Loucy (cell line): ENCODE measurements at regions not wholly inside any gene's neighbourhood (a gene's known extent, or its start where the extent isn't known, plus 50 kb on each side); places are given as distances from the start of the nearest gene placed in this dataset.

Experiments
- H2AFZ ChIP-seq: fragments of 200-600 bp; sonication (generic); 2 replicates; pipeline ENCODE4 v1.6.0; 2016; ENCODE audit warnings: antibody characterized with exemption, mild to moderate bottlenecking, low read length, moderate library complexity
- H3F3A ChIP-seq: fragments of 200-600 bp; 2 replicates; pipeline ENCODE4 v1.6.0; 2016; ENCODE audit warnings: antibody characterized with exemption, low read depth, mild to moderate bottlenecking
- H3K27me3 ChIP-seq: fragments of 200-600 bp; sonication (generic); 2 replicates; pipeline ENCODE4 v1.6.1; 2014; ENCODE audit warnings: low read length, mild to moderate bottlenecking; ENCODE audit not compliant: insufficient read depth, poor library complexity, severe bottlenecking
- H3K36me3 ChIP-seq: fragments of 200-600 bp; sonication (generic); 2 replicates; pipeline ENCODE4 v1.6.1; 2016; ENCODE audit warnings: low read length; ENCODE audit not compliant: insufficient read depth
- H3K4me1 ChIP-seq: fragments of 200-600 bp; sonication (generic); 2 replicates; pipeline ENCODE4 v1.5.1; 2014; ENCODE audit warnings: low read length, mild to moderate bottlenecking; ENCODE audit not compliant: insufficient read depth, poor library complexity, severe bottlenecking
- H3K4me2 ChIP-seq: fragments of 200-600 bp; sonication (generic); 2 replicates; pipeline ENCODE4 v1.6.0; 2014; ENCODE audit warnings: antibody characterized with exemption, low read length, low read depth, mild to moderate bottlenecking; ENCODE audit not compliant: poor library complexity, severe bottlenecking
- H3K4me3 ChIP-seq: fragments of 200-600 bp; sonication (generic); 2 replicates; pipeline ENCODE4 v1.5.1; 2014; ENCODE audit warnings: low read length, mild to moderate bottlenecking, mixed read lengths; ENCODE audit not compliant: poor library complexity, severe bottlenecking
- H3K79me2 ChIP-seq: fragments of 200-600 bp; sonication (generic); 2 replicates; pipeline ENCODE4 v1.6.1; 2014; ENCODE audit warnings: low read length; ENCODE audit not compliant: insufficient read depth
- H3K9ac ChIP-seq: fragments of 200-600 bp; sonication (generic); 2 replicates; pipeline ENCODE4 v1.6.0; 2014; ENCODE audit warnings: mild to moderate bottlenecking, low read depth, low read length, moderate library complexity; ENCODE audit not compliant: poor library complexity, severe bottlenecking
- H3K9me2 ChIP-seq: fragments of 200-600 bp; sonication (generic); replicated peaks from 2 replicates; pipeline ENCODE4 v1.6.1; 2016; ENCODE audit warnings: low read depth, low read length, mixed read lengths
- H3K9me3 ChIP-seq: fragments of 200-600 bp; sonication (generic); 2 replicates; pipeline ENCODE4 v1.6.1; 2014; ENCODE audit warnings: mild to moderate bottlenecking, antibody characterized with exemption, low read length, low read depth; ENCODE audit not compliant: insufficient read depth
- H4K20me1 ChIP-seq: fragments of 200-600 bp; sonication (generic); 2 replicates; pipeline ENCODE4 v1.6.0; 2014; ENCODE audit warnings: antibody characterized with exemption, low read length, mild to moderate bottlenecking; ENCODE audit not compliant: insufficient read depth, poor library complexity, severe bottlenecking
- CTCF ChIP-seq: fragments of 200-600 bp; sonication (generic); conservative IDR thresholded peaks from 2 replicates; pipeline ENCODE4 v1.5.1; 2014; ENCODE audit warnings: mild to moderate bottlenecking, antibody characterized with exemption, low read length
- EZH2phosphoT487 ChIP-seq: fragments of 200-600 bp; IDR thresholded peaks from 2 replicates; pipeline ENCODE4 v1.6.1; 2018; ENCODE audit warnings: antibody characterized with exemption, mild to moderate bottlenecking, moderate library complexity, borderline replicate concordance

GRCh38 chr10:8758029-8758428, 703.5 kb downstream of the GATA3 start:
- no peak overlapping the region for H3K4me2 ChIP-seq
- no peak for TF ChIP-seq CTCF
- TF ChIP-seq EZH2phosphoT487 = no peak

GRCh38 chr10:8766899-8767298, 712.4 kb downstream of the GATA3 start:
- TF ChIP-seq EZH2phosphoT487 = no peak
- no peak for TF ChIP-seq CTCF
- Histone ChIP-seq H3K9me3 (no peaks in the 10 kb centered on the region), H3K9ac (no peak overlapping the region), H3K4me2 (no peak overlapping the region), H3K27me3 (no peaks in the 10 kb centered on the region), H3K79me2 (no peaks in the 10 kb centered on the region), H3K4me3 (no peak overlapping the region), H2AFZ (no peak overlapping the region), H4K20me1 (no peaks in the 10 kb centered on the region), H3K4me1 (no peaks in the 10 kb centered on the region), H3F3A (no peaks in the 10 kb centered on the region), H3K9me2 (no peaks in the 10 kb centered on the region), H3K36me3 (no peaks in the 10 kb centered on the region)

More at GRCh38 chr10:8758029-8758428, 703.5 kb downstream of the GATA3 start:
- Histone ChIP-seq H3K9ac (no peak overlapping the region), H3K79me2 (no peaks in the 10 kb centered on the region), H3K4me1 (no peaks in the 10 kb centered on the region), H3K27me3 (no peaks in the 10 kb centered on the region), H3K4me3 (no peak overlapping the region), H3F3A (no peaks in the 10 kb centered on the region), H4K20me1 (no peaks in the 10 kb centered on the region), H3K9me2 (no peaks in the 10 kb centered on the region), H3K9me3 (no peaks in the 10 kb centered on the region), H3K36me3 (no peaks in the 10 kb centered on the region), H2AFZ (no peak overlapping the region)

GRCh38 chr10:8767591-8767990, 713.1 kb downstream of the GATA3 start:
- Histone ChIP-seq H3K79me2 (no peaks in the 10 kb centered on the region), H4K20me1 (no peaks in the 10 kb centered on the region), H3K9me2 (no peaks in the 10 kb centered on the region), H3K9ac (no peak overlapping the region), H3K36me3 (no peaks in the 10 kb centered on the region), H3K4me2 (no peak overlapping the region), H3K9me3 (no peaks in the 10 kb centered on the region), H3K4me3 (no peak overlapping the region), H3K27me3 (no peaks in the 10 kb centered on the region), H3K4me1 (no peaks in the 10 kb centered on the region), H3F3A (no peaks in the 10 kb centered on the region), H2AFZ (no peak overlapping the region)
- TF ChIP-seq CTCF = no peak
- no peak for TF ChIP-seq EZH2phosphoT487
